AG20443 (cell line): ENCODE measurements at regions not wholly inside any gene's neighbourhood (a gene's known extent, or its start where the extent isn't known, plus 50 kb on each side); places are given as distances from the start of the nearest gene placed in this dataset.

Source experiments
- DNase-seq: peaks from one replicate; pipeline ENCODE4 v3.0.0; 2012; ENCODE audit warnings: low spot score, mixed read lengths

- DNase-seq, result peak; percentile 11
These were observed 1152.3 kb upstream of the GJE1 start for GRCh38 chr6:140980265-140980887.

GRCh38 chr6:140979642-140980091 is 1153.1 kb upstream of the GJE1 start:
- peak; percentile 74 for DNase-seq

GRCh38 chr6:140977403-140977802 is 1155.3 kb upstream of the GJE1 start:
- peak; percentile 9 for DNase-seq

GRCh38 chr6:140976806-140977205 is 1155.9 kb upstream of the GJE1 start:
- DNase-seq, result no peak

- DNase-seq, result peak; percentile 34
These were observed 1162.2 kb upstream of the GJE1 start for GRCh38 chr6:140970485-140970884.

GRCh38 chr6:140968062-140968461 is 1164.7 kb upstream of the GJE1 start:
- no peak for DNase-seq

- DNase-seq, result no peak
These were observed 1166.0 kb upstream of the GJE1 start for GRCh38 chr6:140966676-140967075.

GRCh38 chr6:140960566-140960965 is 1172.2 kb upstream of the GJE1 start:
- no peak for DNase-seq

GRCh38 chr6:140957386-140957785 is 1175.3 kb upstream of the GJE1 start:
- DNase-seq, result no peak

GRCh38 chr6:140956571-140957369 is 1176.0 kb upstream of the GJE1 start:
- DNase-seq, result peak; percentile 30

GRCh38 chr6:140940251-140940925 is 1192.3 kb upstream of the GJE1 start:
- no peak for DNase-seq

- DNase-seq, result no peak
These were observed 1199.8 kb upstream of the GJE1 start for GRCh38 chr6:140932909-140933308.

GRCh38 chr6:140931581-140931980 is 1201.1 kb upstream of the GJE1 start:
- no peak for DNase-seq

- DNase-seq, result no peak
These were observed 1203.6 kb upstream of the GJE1 start for GRCh38 chr6:140929121-140929520.

- no peak for DNase-seq
These were observed 1209.7 kb upstream of the GJE1 start for GRCh38 chr6:140923048-140923447.

- peak; percentile 47 for DNase-seq
These were observed 1211.1 kb upstream of the GJE1 start for GRCh38 chr6:140921366-140922226.

- DNase-seq, result no peak
These were observed 1214.8 kb upstream of the GJE1 start for GRCh38 chr6:140917911-140918310.

GRCh38 chr6:140915551-140915950 is 1217.2 kb upstream of the GJE1 start:
- no peak for DNase-seq

- no peak for DNase-seq
These were observed 1217.6 kb upstream of the GJE1 start for GRCh38 chr6:140915103-140915502.

GRCh38 chr6:140912686-140913085 is 1220.0 kb upstream of the GJE1 start:
- no peak for DNase-seq

- DNase-seq, result no peak
These were observed 1223.1 kb upstream of the GJE1 start for GRCh38 chr6:140909625-140910024.

GRCh38 chr6:140909156-140909555 is 1223.6 kb upstream of the GJE1 start:
- DNase-seq, result peak; percentile 21
